GM10266 (cell line): ENCODE measurements at regions not wholly inside any gene's neighbourhood (a gene's known extent, or its start where the extent isn't known, plus 50 kb on each side); places are given as distances from the start of the nearest gene placed in this dataset.

Experiments
- DNase-seq: peaks from one replicate; pipeline ENCODE4 v3.0.0; 2012; ENCODE audit errors: extremely low spot score
- CTCF ChIP-seq: IDR thresholded peaks from 2 replicates; pipeline ENCODE4 v1.5.1; 2012; ENCODE audit warnings: mild to moderate bottlenecking, low read depth; ENCODE audit not compliant: control insufficient read depth, insufficient read depth; ENCODE audit errors: missing control alignments

GRCh38 chr3:99172736-99173657 is 271.5 kb upstream of the DCBLD2 start:
- TF ChIP-seq CTCF = peak; percentile 75
- DNase-seq = peak; percentile 44

DNA sequence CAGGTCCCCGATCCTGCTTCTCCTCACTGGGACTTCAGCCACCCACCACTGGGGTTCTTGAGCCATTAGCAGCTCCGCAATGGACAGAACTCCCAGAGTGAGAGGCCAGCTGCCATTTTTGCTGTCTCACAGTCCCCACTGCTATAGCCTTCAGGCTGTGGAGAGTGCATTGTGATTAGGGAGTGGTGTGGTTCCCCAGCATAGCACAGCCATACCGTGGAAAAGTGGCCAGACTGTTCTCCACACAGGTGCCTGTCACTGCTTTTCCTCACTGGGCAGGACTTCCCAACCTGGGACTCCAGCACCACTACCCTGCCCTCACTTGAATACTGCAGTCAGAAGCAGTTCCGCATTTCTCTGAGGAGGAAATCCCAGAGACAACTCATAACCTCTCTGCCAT is 270.3 kb upstream of the DCBLD2 start:
- no peak for DNase-seq
- TF ChIP-seq CTCF = no peak

DNA sequence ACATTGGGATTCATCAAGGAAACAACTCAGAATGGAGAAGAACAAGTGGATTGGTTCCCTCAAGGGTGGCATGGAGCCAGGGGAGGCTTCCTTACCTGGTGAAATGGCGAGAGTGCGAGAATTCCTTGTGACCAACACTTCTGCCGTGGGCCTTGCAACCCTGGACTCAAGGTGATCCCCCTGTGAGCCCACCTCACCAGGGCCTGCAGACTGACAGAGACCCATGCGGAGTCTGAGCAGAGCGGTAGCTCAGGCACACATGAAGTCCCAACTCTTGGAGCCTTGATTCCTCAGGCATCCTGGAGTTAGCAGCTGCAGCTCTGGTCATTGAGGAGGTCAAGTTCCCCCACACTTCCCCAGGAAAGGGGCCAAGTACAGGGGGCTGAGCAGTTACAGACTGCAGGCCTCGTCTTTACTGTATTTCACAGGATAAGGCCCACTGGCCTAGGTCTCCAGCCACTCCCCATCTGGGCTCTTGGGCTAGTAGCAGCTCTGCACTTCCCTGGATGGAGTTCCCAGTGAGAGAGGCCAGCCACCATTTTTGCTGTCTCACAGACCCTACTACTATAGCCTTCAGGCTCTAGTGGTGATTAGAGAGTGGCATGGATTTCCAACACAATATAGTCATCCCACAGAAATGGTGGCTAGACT is 269.5 kb upstream of the DCBLD2 start:
- DNase-seq = no peak
- TF ChIP-seq CTCF = no peak

DNA sequence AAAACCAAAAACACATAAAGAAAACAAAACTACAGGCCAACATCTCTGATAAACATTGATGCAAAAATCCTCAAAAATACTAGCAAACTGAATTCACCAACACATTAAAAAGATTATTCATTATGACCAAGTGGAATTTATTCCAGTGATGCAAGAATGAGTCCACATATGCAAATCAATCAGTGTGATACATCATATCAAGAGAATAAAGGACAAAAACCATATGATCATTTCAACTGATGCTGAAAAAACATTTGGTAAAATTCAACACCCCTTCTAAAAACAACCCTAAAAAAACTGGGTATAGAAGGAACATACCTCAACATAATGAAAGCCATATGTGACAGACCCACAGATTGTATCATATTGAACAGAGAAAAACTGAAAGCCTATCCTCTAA is 265.6 kb upstream of the DCBLD2 start:
- no peak for DNase-seq
- no peak for TF ChIP-seq CTCF

DNA sequence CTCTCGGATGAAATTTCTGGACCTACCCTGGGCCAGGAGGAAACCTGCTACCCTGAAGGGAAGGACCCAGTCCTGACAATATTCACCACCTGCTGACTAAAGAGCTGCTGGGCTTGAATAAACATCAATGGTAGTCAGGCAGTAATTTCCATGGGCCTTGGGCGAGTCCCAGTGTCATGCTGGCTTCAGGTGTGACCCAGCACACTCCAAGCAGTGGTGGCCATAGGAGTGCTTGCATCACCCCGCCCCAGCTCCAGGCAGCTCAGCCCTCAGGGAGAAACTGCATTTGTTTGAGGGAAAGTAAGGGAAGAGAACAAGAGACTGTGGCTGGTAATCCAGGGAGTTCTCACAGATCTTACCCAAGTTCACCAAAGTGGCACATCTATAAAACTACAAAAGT is 261.8 kb upstream of the DCBLD2 start:
- no peak for TF ChIP-seq CTCF
- no peak for DNase-seq

- DNase-seq = no peak
- TF ChIP-seq CTCF = no peak
Measured at GRCh38 chr3:99159220-99159762, 257.8 kb upstream of the DCBLD2 start.

DNA sequence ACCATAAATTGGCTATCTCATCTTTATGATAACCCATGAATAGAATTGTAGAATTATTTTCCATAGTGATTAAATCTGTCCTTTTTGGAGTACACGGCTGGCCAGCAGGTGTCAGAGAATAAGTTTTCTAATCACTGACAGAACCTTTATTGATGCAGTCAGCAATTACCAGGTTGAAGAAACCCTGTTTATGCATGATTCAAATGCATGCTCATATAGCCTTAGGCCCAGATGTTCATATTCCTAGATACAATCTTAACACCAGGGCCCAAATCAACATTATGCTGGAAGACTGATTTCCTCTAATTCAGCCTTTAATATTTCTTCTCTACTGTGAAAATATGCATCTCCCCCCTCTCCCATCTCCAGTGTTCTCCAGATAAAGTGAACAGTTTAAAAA is 243.5 kb upstream of the DCBLD2 start:
- no peak for TF ChIP-seq CTCF

More for the DNA sequence above, 243.5 kb upstream of the DCBLD2 start:
- DNase-seq = no peak
